Prostate gland (tissue), 2 donors: ENCODE measurements at regions not wholly inside any gene's neighbourhood (a gene's known extent, or its start where the extent isn't known, plus 50 kb on each side); places are given as distances from the start of the nearest gene placed in this dataset.

Experiments used
- DNase-seq: peaks from one replicate; pipeline ENCODE4 v3.0.0-alpha.2; 2019; ENCODE audit warnings: low spot score
- H3K27ac ChIP-seq, 2 donors: fragments of 200-600 bp; sonication (generic); 2 replicates each; pipeline ENCODE4 v1.5.1; 2017 to 2019
- H3K27me3 ChIP-seq: fragments of 200-600 bp; sonication (generic); replicated peaks from 2 replicates; pipeline ENCODE4 v1.5.1; 2019; ENCODE audit not compliant: insufficient read depth
- H3K36me3 ChIP-seq, 2 donors: fragments of 200-600 bp; sonication (generic); 1 replicate in 1 of 2; 2 replicates in 1 of 2; pipeline versions ENCODE4 v1.5.1 to v1.8.1; 2017 to 2019
- H3K4me1 ChIP-seq: fragments of 200-600 bp; sonication (generic); replicated peaks from 2 replicates; pipeline ENCODE4 v1.5.1; 2019
- H3K4me3 ChIP-seq, 2 donors: fragments of 200-600 bp; sonication (generic); 2 replicates each; pipeline ENCODE4 v1.5.1; 2017 to 2019
- H3K9me3 ChIP-seq: fragments of 200-600 bp; sonication (generic); 2 replicates; pipeline ENCODE4 v1.5.1; 2017
- POLR2A ChIP-seq: fragments of 450-650 bp; IDR thresholded peaks from one replicate; pipeline ENCODE4 v1.6.1; 2016; ENCODE audit warnings: antibody characterized with exemption, mild to moderate bottlenecking
- POLR2AphosphoS5 ChIP-seq: sonication (generic); formaldehyde crosslinking; IDR thresholded peaks from one replicate; pipeline ENCODE4 v1.6.1; 2017; ENCODE audit warnings: antibody characterized with exemption
- WGBS: methylation state at CpG from one replicate; pipeline ENCODE4 v1.1.5; 2018; 5-methylcytosine and 5-hydroxymethylcytosine counted together
- intact Hi-C: fragments of 100-400 bp; cut with DNase I; formaldehyde crosslinking; loops from one replicate; pipeline ENCODE4 v1.14.2; 2022
- TF ChIP-seq, protein P1 (sequence below), 4 experiments: fragments of 200-600 bp in 2 of 4; fragments of 450-650 bp in 2 of 4; sonication (generic) in 2 of 4; IDR thresholded peaks; 1 replicate in 3 of 4; 2 replicates in 1 of 4; pipeline ENCODE4 v1.5.1; 2016 to 2019; ENCODE audit warnings: antibody characterized with exemption in 4 of 4, mild to moderate bottlenecking in 2 of 4, moderate library complexity in 2 of 4

DNA sequence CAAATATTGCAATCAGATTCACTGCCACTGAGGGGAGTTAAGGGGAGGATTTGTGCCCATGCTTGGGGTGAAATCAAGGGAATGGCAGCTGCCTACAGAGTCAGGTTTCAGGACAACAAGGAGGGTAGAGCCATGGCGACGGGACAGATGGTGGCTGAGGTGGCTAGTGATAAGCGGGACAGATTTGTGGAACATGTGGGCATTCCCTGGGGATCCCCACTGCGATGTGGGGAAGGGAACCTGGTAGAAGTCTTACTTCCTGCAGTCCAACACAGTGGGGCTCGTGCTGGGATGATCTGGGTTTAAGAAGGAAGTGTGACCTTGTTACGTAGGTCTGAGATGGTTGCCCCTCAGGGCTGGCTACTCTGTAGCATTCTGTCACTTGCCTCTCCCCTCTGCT is 292.0 kb upstream of the JARID2 start:
- no peak overlapping the region for H3K4me3 ChIP-seq
- no peaks in the 10 kb centered on the region for H3K27me3 ChIP-seq
- DNase-seq = no peak
- H3K36me3 ChIP-seq = no peaks in the 10 kb centered on the region
- no peaks in the 10 kb centered on the region for H3K4me1 ChIP-seq
- WGBS = 89% methylated on average over 6 of the region's 6 CpGs
- no peaks in the 10 kb centered on the region for H3K9me3 ChIP-seq
- intact Hi-C loops = no loop called here
- TF ChIP-seq, protein P1, sequence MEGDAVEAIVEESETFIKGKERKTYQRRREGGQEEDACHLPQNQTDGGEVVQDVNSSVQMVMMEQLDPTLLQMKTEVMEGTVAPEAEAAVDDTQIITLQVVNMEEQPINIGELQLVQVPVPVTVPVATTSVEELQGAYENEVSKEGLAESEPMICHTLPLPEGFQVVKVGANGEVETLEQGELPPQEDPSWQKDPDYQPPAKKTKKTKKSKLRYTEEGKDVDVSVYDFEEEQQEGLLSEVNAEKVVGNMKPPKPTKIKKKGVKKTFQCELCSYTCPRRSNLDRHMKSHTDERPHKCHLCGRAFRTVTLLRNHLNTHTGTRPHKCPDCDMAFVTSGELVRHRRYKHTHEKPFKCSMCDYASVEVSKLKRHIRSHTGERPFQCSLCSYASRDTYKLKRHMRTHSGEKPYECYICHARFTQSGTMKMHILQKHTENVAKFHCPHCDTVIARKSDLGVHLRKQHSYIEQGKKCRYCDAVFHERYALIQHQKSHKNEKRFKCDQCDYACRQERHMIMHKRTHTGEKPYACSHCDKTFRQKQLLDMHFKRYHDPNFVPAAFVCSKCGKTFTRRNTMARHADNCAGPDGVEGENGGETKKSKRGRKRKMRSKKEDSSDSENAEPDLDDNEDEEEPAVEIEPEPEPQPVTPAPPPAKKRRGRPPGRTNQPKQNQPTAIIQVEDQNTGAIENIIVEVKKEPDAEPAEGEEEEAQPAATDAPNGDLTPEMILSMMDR (IDR thresholded peaks at IDR 0.05) = no peak
- TF ChIP-seq POLR2AphosphoS5 (no peak), POLR2A (no peak)
- no peak overlapping the region for H3K27ac ChIP-seq

DNA sequence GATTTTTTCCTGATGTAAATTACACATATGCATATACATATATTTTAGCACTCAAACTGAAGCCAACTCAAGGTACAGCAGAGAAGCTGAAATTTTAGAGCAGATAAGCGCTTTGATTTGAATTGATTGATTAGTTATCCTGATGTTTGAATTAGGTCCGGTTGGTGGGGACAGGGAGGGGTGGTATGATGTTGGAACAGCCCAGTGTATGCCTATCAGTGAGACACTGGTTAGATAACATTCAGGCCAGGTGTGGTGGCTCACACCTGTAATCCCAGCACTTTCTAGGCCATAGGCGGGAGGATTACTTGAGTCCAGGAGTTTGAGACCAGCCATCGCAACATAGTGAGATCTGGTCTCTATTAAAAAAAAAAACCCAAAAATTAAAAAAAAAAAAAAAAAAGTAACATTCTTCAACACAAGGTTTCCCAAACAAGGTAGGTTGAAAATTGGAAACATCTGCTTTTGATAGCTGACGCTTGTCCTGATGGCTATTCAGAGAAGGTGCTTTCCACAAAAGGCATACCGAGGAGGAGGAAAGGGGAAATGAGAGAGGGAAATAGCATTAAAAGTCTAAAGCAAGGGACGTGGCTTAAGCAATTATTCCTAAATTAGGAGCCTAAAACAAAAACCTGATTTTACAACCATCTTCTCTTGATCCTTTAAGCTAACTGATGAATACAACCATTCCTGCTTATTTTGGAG is 288.4 kb upstream of the JARID2 start:
- no peaks in the 10 kb centered on the region for H3K9me3 ChIP-seq
- no peaks in the 10 kb centered on the region for H3K27me3 ChIP-seq
- WGBS = 81% methylated on average over 7 of the region's 7 CpGs
- no peaks in the 10 kb centered on the region for H3K4me1 ChIP-seq
- intact Hi-C loops = no loop called here
- DNase-seq = no peak
- no peaks in the 10 kb centered on the region for H3K36me3 ChIP-seq
- no peak for TF ChIP-seq POLR2AphosphoS5
- TF ChIP-seq, protein P1 (IDR thresholded peaks at IDR 0.05) = no peak
- no peak for TF ChIP-seq POLR2A
- H3K27ac ChIP-seq = no peak overlapping the region
- no peak overlapping the region for H3K4me3 ChIP-seq

DNA sequence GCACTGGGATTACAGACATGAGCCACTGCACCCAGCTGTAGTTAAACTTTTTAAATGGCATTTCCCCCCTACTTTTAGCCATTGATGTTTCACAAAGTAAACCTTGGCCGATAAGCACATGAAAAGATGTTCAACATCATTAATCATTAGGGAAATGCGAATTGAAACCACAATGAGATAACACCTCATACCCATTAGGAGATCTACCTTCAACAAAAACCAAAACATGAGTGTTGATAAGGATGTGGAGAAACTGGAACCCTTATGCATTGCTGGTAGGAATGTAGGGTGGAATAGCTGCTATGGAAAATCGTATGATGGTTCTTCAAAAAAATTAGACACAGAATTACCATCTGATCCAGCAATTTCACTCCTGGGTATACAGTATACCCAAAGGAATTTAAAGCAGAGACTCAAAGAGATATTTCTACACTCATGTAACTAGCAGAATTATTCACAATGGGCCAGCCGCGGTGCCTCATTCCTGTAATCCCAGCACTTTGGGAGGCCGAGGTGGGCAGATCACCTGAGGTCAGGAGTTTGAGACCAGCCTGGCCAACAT is 286.5 kb upstream of the JARID2 start:
- no peak for DNase-seq
- no peak overlapping the region for H3K27ac ChIP-seq
- H3K9me3 ChIP-seq = no peaks in the 10 kb centered on the region
- intact Hi-C loops = no loop called here
- H3K36me3 ChIP-seq = no peaks in the 10 kb centered on the region
- WGBS = 78% methylated on average over 6 of the region's 6 CpGs
- H3K4me1 ChIP-seq = no peaks in the 10 kb centered on the region
- H3K4me3 ChIP-seq = no peak overlapping the region
- H3K27me3 ChIP-seq = no peaks in the 10 kb centered on the region
- TF ChIP-seq POLR2A = no peak
- TF ChIP-seq, protein P1 (IDR thresholded peaks at IDR 0.05) = no peak
- no peak for TF ChIP-seq POLR2AphosphoS5

DNA sequence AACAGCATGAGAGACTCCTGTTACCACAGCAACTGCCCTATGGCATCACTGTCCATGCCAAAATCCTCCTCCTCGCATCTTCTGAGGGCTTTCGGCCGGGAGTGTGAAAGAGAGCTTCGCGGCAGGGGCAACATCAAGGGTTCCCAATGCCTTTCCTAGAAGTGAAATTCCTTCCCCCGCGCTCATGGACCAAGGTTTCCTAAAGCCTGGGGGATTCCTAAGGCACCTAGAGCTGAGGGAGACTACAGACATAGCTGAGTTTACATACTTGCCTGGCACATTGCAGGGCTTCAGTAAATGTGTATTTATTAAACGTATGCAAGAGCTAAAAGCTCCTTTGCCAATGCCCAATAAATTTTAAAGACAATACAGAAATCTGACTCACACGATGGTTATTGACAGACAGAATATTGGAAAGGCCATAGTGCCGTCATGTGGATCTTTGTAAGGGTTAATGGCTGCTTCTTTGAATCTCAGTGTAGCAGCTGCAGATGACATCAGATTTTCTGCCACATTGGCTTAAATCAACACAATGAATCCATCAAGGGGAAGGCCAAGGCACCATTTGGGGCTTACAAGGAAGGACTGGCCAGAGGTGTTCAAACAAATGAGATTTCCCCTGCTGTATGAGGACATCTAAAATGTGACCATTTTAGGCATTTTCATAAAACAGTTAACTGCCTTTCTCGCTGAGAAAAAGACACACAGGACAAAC is 281.2 kb upstream of the JARID2 start:
- 72% methylated on average over 11 of the region's 11 CpGs for WGBS
- H3K36me3 ChIP-seq = no peaks in the 10 kb centered on the region
- no peak overlapping the region for H3K27ac ChIP-seq
- H3K4me1 ChIP-seq = no peaks in the 10 kb centered on the region
- H3K4me3 ChIP-seq = no peak overlapping the region
- TF ChIP-seq, protein P1 (IDR thresholded peaks at IDR 0.05) = no peak
- TF ChIP-seq POLR2A (no peak), POLR2AphosphoS5 (no peak)
- DNase-seq = no peak
- no peaks in the 10 kb centered on the region for H3K9me3 ChIP-seq
- no peaks in the 10 kb centered on the region for H3K27me3 ChIP-seq
- intact Hi-C loops = no loop called here
